CD4-positive, alpha-beta T cell treated with Interleukin-15 for 4 hours (primary cell): ENCODE measurements at regions not wholly inside any gene's neighbourhood (a gene's known extent, or its start where the extent isn't known, plus 50 kb on each side); places are given as distances from the start of the nearest gene placed in this dataset.
A peak's percentile ranks its signal among the peaks of the same experiment; 100 is the strongest.
"Not testable (repeated sequence)": the region's sequence is repeated elsewhere in the genome, so short reads cannot be mapped to it uniquely, and the experiment has no call there.

Source experiments
- DNase-seq: peaks from one replicate; pipeline ENCODE4 v3.0.0-alpha.2; 2020; ENCODE audit warnings: low spot score

- DNase-seq = no peak
These were observed 212.7 kb downstream of the CENPC start for GRCh38 chr4:67332627-67333026.

GRCh38 chr4:67328393-67328792 lies 216.9 kb downstream of the CENPC start:
- no peak for DNase-seq

GRCh38 chr4:67328018-67328278 lies 217.4 kb downstream of the CENPC start:
- DNase-seq = no peak

- DNase-seq = peak; percentile 60
These were observed 217.9 kb downstream of the CENPC start for GRCh38 chr4:67327245-67328017.

GRCh38 chr4:67325791-67326190 lies 219.5 kb downstream of the CENPC start:
- DNase-seq = no peak

- DNase-seq = no peak
These were observed 224.7 kb downstream of the CENPC start for GRCh38 chr4:67320645-67321044.

GRCh38 chr4:67319607-67320006 lies 225.7 kb downstream of the CENPC start:
- DNase-seq = not testable (repeated sequence)

- DNase-seq = not testable (repeated sequence)
These were observed 244.7 kb downstream of the CENPC start for GRCh38 chr4:67300497-67301185.

GRCh38 chr4:67292636-67293035 lies 252.7 kb downstream of the CENPC start:
- DNase-seq = no peak

GRCh38 chr4:67292045-67292444 lies 253.3 kb downstream of the CENPC start:
- no peak for DNase-seq

- no peak for DNase-seq
These were observed 253.7 kb downstream of the CENPC start for GRCh38 chr4:67291644-67292043.

GRCh38 chr4:67288964-67289363 lies 256.3 kb downstream of the CENPC start:
- no peak for DNase-seq

GRCh38 chr4:67286724-67287123 lies 258.6 kb downstream of the CENPC start:
- no peak for DNase-seq

GRCh38 chr4:67282749-67283148 lies 262.6 kb downstream of the CENPC start:
- no peak for DNase-seq

- no peak for DNase-seq
These were observed 270.0 kb downstream of the CENPC start for GRCh38 chr4:67275179-67275750.

GRCh38 chr4:67274671-67275070 lies 270.6 kb downstream of the CENPC start:
- not testable (repeated sequence) for DNase-seq

GRCh38 chr4:67273666-67274065 lies 271.6 kb downstream of the CENPC start:
- no peak for DNase-seq

- DNase-seq = no peak
These were observed 283.3 kb downstream of the CENPC start for GRCh38 chr4:67261971-67262370.

- DNase-seq = no peak
These were observed 288.8 kb downstream of the CENPC start for GRCh38 chr4:67256388-67257043.

GRCh38 chr4:67250131-67250896 lies 295.0 kb downstream of the CENPC start:
- no peak for DNase-seq

- DNase-seq = no peak
These were observed 308.5 kb downstream of the CENPC start for GRCh38 chr4:67236788-67237187.

- no peak for DNase-seq
These were observed 309.0 kb downstream of the CENPC start for GRCh38 chr4:67236318-67236717.
